Natural killer cell (primary cell): ENCODE measurements at regions not wholly inside any gene's neighbourhood (a gene's known extent, or its start where the extent isn't known, plus 50 kb on each side); places are given as distances from the start of the nearest gene placed in this dataset.

Experiments
- ATAC-seq, 3 donors: fragments of 150-1000 bp in 2 of 3; fragments of 200-7000 bp in 1 of 3; cut with Tn5 transposase; 1 replicate in 1 of 3; 2 replicates in 2 of 3; pipeline ENCODE4 v1.10.0; 2021; ENCODE audit warnings: mild to moderate bottlenecking in 2 of 3, moderate library complexity in 2 of 3
- DNase-seq, 2 donors: peaks; one replicate each; pipeline versions ENCODE4 v3.0.0 to v3.0.0-alpha.2; 2013 to 2021; ENCODE audit warnings: mixed read lengths in 1 of 2
- H3K27ac ChIP-seq: one replicate; pipeline ENCODE4 v1.5.1; 2013; ENCODE audit warnings: mild to moderate bottlenecking, low read length
- H3K27me3 ChIP-seq: one replicate; pipeline ENCODE4 v1.6.1; 2013; ENCODE audit warnings: low read length; ENCODE audit not compliant: control insufficient read depth, insufficient read depth
- H3K36me3 ChIP-seq: one replicate; pipeline ENCODE4 v1.6.1; 2013; ENCODE audit warnings: low read length; ENCODE audit not compliant: control insufficient read depth, insufficient read depth
- H3K4me1 ChIP-seq: one replicate; pipeline ENCODE4 v1.6.1; 2013; ENCODE audit warnings: low read length; ENCODE audit not compliant: control insufficient read depth, insufficient read depth
- H3K4me3 ChIP-seq: one replicate; pipeline ENCODE4 v1.5.1; 2013; ENCODE audit warnings: low read length
- H3K9me3 ChIP-seq: one replicate; pipeline ENCODE4 v1.6.1; 2013; ENCODE audit warnings: low read length; ENCODE audit not compliant: control insufficient read depth, insufficient read depth
- H3K27ac Mint-ChIP-seq, 2 donors: one replicate each; pipeline ENCODE4 v1.8.0; 2022; ENCODE audit warnings: mild to moderate bottlenecking in 2 of 2, mixed read lengths in 2 of 2, moderate library complexity in 1 of 2
- H3K27me3 Mint-ChIP-seq, 2 donors: one replicate each; pipeline ENCODE4 v1.8.0; 2022; ENCODE audit warnings: low read depth in 2 of 2, mixed read lengths in 2 of 2
- H3K36me3 Mint-ChIP-seq: one replicate; pipeline ENCODE4 v1.8.0; 2022; ENCODE audit warnings: mixed read lengths
- H3K4me1 Mint-ChIP-seq, 2 donors: one replicate each; pipeline ENCODE4 v1.8.0; 2022; ENCODE audit warnings: mixed read lengths in 2 of 2
- H3K4me3 Mint-ChIP-seq: one replicate; pipeline ENCODE4 v1.8.0; 2022; ENCODE audit warnings: mild to moderate bottlenecking, moderate library complexity, mixed read lengths
- H3K9me3 Mint-ChIP-seq, 2 donors: one replicate each; pipeline ENCODE4 v1.8.0; 2022; ENCODE audit warnings: mixed read lengths in 2 of 2
- WGBS: methylation state at CpG from one replicate; pipeline ENCODE4 v1.1.7; 2013; ENCODE audit warnings: missing lambda C conversion rate; ENCODE audit not compliant: insufficient coverage; 5-methylcytosine and 5-hydroxymethylcytosine counted together
- intact Hi-C: fragments of 100-400 bp; cut with micrococcal nuclease; formaldehyde crosslinking; loops from one replicate; pipeline ENCODE4 v1.14.2; 2022
- TF ChIP-seq, protein P1 (sequence below): fragments of 200-600 bp; IDR thresholded peaks from one replicate; pipeline ENCODE4 v1.8.0; 2022; ENCODE audit warnings: antibody characterized with exemption

DNA sequence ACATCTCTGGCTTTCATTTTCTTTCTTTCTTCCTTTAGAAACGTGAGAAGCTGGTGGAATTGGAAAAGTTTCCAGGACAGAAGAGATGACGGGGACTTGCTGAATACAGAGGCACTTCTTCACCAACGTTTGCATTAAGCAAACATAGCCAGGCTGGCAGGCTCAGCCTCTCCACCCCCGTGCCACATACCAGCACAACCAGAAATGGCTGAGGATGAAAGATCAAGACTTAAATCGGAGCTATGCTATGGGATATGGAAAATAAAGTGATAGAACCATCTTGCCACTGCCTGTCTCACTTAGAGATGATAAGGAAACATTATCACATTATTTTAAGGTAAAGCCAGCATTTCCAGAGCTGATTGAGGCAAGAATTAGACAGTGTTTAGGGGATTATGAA is 483.3 kb downstream of the BCL11A start:
- H3K4me1 ChIP-seq = no peaks in the 10 kb centered on the region
- DNase-seq = no peak
- H3K27me3 Mint-ChIP-seq = no peaks in the 10 kb centered on the region
- 79% methylated on average over 3 of the region's 5 CpGs for WGBS
- no peak overlapping the region for H3K4me3 ChIP-seq
- H3K9me3 Mint-ChIP-seq = peaks cover 0 to 2% of the 10 kb centered on the region in 2 donors
- H3K36me3 ChIP-seq = no peaks in the 10 kb centered on the region
- no peaks in the 10 kb centered on the region for H3K9me3 ChIP-seq
- H3K27ac Mint-ChIP-seq = no peak overlapping the region
- H3K4me3 Mint-ChIP-seq = no peak overlapping the region
- no peak overlapping the region for H3K27ac ChIP-seq
- no peak for ATAC-seq
- no peaks in the 10 kb centered on the region for H3K4me1 Mint-ChIP-seq
- no peaks in the 10 kb centered on the region for H3K36me3 Mint-ChIP-seq
- TF ChIP-seq, protein P1, sequence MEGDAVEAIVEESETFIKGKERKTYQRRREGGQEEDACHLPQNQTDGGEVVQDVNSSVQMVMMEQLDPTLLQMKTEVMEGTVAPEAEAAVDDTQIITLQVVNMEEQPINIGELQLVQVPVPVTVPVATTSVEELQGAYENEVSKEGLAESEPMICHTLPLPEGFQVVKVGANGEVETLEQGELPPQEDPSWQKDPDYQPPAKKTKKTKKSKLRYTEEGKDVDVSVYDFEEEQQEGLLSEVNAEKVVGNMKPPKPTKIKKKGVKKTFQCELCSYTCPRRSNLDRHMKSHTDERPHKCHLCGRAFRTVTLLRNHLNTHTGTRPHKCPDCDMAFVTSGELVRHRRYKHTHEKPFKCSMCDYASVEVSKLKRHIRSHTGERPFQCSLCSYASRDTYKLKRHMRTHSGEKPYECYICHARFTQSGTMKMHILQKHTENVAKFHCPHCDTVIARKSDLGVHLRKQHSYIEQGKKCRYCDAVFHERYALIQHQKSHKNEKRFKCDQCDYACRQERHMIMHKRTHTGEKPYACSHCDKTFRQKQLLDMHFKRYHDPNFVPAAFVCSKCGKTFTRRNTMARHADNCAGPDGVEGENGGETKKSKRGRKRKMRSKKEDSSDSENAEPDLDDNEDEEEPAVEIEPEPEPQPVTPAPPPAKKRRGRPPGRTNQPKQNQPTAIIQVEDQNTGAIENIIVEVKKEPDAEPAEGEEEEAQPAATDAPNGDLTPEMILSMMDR = no peak
- intact Hi-C loops = no loop called here
- H3K27me3 ChIP-seq = no peaks in the 10 kb centered on the region

DNA sequence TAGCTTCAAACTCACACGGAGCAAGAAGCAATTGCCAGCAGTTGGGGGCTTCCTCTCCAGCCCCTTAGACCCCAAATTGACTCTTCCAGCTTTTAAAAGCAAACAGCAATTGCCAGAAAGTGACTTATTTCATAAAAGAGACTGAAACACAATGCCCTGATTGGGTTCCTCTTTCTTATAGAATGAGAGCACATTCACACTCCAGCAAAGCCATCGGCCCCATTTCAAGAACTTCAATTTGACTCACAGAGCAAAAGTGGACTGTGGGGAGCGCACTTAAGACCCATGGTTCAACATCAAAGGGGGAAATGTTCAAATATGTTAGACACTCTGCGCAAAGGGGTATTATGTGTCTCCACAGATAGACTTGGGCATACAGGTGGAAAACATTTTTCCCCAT is 484.7 kb downstream of the BCL11A start:
- Histone ChIP-seq H3K36me3 (no peaks in the 10 kb centered on the region), H3K4me1 (no peaks in the 10 kb centered on the region), H3K27ac (no peak overlapping the region), H3K27me3 (no peaks in the 10 kb centered on the region), H3K9me3 (no peaks in the 10 kb centered on the region), H3K4me3 (no peak overlapping the region)
- H3K4me3 Mint-ChIP-seq = no peak overlapping the region
- no peaks in the 10 kb centered on the region for H3K27me3 Mint-ChIP-seq
- TF ChIP-seq, protein P1 = no peak
- no peaks in the 10 kb centered on the region for H3K36me3 Mint-ChIP-seq
- H3K4me1 Mint-ChIP-seq = no peaks in the 10 kb centered on the region
- peaks cover 0 to 2% of the 10 kb centered on the region in 2 donors for H3K9me3 Mint-ChIP-seq
- DNase-seq = no peak
- ATAC-seq = no peak
- 76% methylated on average over 4 of the region's 4 CpGs for WGBS
- H3K27ac Mint-ChIP-seq = no peak overlapping the region
- intact Hi-C loops = no loop called here

DNA sequence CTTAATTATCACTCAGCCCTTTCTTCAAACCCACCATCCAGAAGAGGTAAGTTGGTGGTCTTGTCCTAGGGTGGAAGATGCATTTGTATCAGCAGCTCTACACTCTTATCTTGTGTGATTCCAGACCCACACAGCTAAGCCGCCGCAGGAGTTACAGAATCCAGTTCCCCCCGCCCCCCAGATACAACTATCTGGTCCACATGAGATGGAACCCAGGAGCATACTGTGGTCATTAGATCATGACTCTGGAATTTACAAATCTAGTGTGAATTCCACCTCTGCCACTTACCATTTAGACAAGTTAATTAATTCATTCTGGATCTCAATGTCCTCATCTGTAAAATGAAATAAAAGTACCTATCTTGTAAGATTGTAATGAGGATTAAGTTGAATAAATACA is 486.4 kb downstream of the BCL11A start:
- Histone ChIP-seq H3K4me1 (no peaks in the 10 kb centered on the region), H3K36me3 (no peaks in the 10 kb centered on the region), H3K27ac (no peak overlapping the region), H3K9me3 (no peaks in the 10 kb centered on the region), H3K27me3 (no peaks in the 10 kb centered on the region), H3K4me3 (no peak overlapping the region)
- Mint-ChIP-seq H3K36me3 (no peaks in the 10 kb centered on the region), H3K4me3 (no peak overlapping the region), H3K4me1 (no peaks in the 10 kb centered on the region), H3K9me3 (peaks cover 0 to 2% of the 10 kb centered on the region in 2 donors), H3K27me3 (no peaks in the 10 kb centered on the region), H3K27ac (no peak overlapping the region)
- no peak for ATAC-seq
- intact Hi-C loops = no loop called here
- TF ChIP-seq, protein P1 = no peak
- no peak for DNase-seq
- 97% methylated on average over 3 of the region's 3 CpGs for WGBS

DNA sequence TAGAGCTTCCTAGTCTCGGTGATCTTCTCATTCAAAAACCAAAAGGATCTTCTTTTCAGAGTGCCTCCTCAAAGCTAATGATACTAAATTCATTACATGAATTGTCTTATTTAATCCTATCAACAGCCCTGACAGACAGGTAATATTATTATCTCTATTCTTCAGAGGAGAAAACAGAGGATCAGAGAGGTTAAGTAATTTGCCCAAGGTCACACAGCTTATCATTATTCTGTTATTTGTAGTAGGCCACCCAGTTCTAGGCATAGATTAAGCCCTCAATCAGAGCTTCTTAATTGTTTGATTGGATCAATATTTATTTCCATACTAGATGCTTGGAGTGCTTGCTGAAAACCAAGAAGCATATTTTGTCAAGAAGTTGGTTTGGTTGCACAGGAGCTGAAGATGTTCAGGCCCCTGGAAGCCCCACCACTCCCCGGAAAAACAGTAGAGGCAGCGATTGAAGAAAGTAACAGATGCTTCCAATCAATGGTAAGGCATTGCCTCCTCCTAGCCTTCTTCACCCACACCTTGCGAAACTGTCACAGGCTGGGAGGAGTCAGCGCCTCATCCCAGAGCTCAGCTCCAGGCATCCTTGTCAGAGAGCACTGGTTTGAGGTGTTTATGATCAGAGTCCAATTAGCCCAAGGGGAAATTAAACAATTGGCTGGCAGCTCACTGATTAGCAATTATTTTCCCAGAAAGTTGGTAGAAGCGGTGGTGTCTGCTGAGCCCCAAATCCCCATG is 487.2 kb downstream of the BCL11A start:
- H3K36me3 ChIP-seq = no peaks in the 10 kb centered on the region
- Mint-ChIP-seq H3K9me3 (peaks cover 0 to 2% of the 10 kb centered on the region in 2 donors), H3K27me3 (no peaks in the 10 kb centered on the region), H3K36me3 (no peaks in the 10 kb centered on the region), H3K4me3 (no peak overlapping the region), H3K4me1 (no peaks in the 10 kb centered on the region), H3K27ac (no peak overlapping the region)
- no peak overlapping the region for H3K4me3 ChIP-seq
- H3K4me1 ChIP-seq = no peaks in the 10 kb centered on the region
- H3K27ac ChIP-seq = no peak overlapping the region
- H3K9me3 ChIP-seq = no peaks in the 10 kb centered on the region
- H3K27me3 ChIP-seq = no peaks in the 10 kb centered on the region
- WGBS = 92% methylated on average over 6 of the region's 6 CpGs
- TF ChIP-seq, protein P1 = no peak
- intact Hi-C loops = no loop called here
- DNase-seq (no peak), ATAC-seq (no peak)
